HG02623 (cell line): ENCODE measurements at regions not wholly inside any gene's neighbourhood (a gene's known extent, or its start where the extent isn't known, plus 50 kb on each side); places are given as distances from the start of the nearest gene placed in this dataset.

ENCODE experiments used
- ATAC-seq: cut with Tn5 transposase; IDR thresholded peaks from one replicate; pipeline ENCODE4 v1.9.1; 2021; ENCODE audit warnings: moderate library complexity; ENCODE audit not compliant: unreplicated experiment

GRCh38 chr18:32621034-32621433 is 150.4 kb upstream of the GAREM1 start:
- ATAC-seq = no peak

- no peak for ATAC-seq
Measured at GRCh38 chr18:32618546-32618945, 147.9 kb upstream of the GAREM1 start.

GRCh38 chr18:32613821-32614220 is 143.1 kb upstream of the GAREM1 start:
- ATAC-seq = no peak

- ATAC-seq = no peak
Measured at GRCh38 chr18:32612651-32613050, 142.0 kb upstream of the GAREM1 start.

GRCh38 chr18:32610176-32610575 is 139.5 kb upstream of the GAREM1 start:
- ATAC-seq = no peak

GRCh38 chr18:32607816-32608215 is 137.1 kb upstream of the GAREM1 start:
- no peak for ATAC-seq

- no peak for ATAC-seq
Measured at GRCh38 chr18:32598144-32598543, 127.5 kb upstream of the GAREM1 start.

GRCh38 chr18:32596501-32596900 is 125.8 kb upstream of the GAREM1 start:
- no peak for ATAC-seq

- ATAC-seq = no peak
Measured at GRCh38 chr18:32595832-32596231, 125.2 kb upstream of the GAREM1 start.

GRCh38 chr18:32588191-32588590 is 117.5 kb upstream of the GAREM1 start:
- no peak for ATAC-seq

- ATAC-seq = no peak
Measured at GRCh38 chr18:32583431-32583830, 112.7 kb upstream of the GAREM1 start.

GRCh38 chr18:32582455-32582854 is 111.8 kb upstream of the GAREM1 start:
- no peak for ATAC-seq

- no peak for ATAC-seq
Measured at GRCh38 chr18:32577561-32577960, 106.9 kb upstream of the GAREM1 start.

- no peak for ATAC-seq
Measured at GRCh38 chr18:32576296-32576916, 105.7 kb upstream of the GAREM1 start.

GRCh38 chr18:32566960-32567359 is 96.3 kb upstream of the GAREM1 start:
- ATAC-seq = no peak

- ATAC-seq = no peak
Measured at GRCh38 chr18:32553640-32554365, 83.1 kb upstream of the GAREM1 start.

- no peak for ATAC-seq
Measured at GRCh38 chr18:32553174-32553573, 82.5 kb upstream of the GAREM1 start.

GRCh38 chr18:32552421-32553030 is 81.8 kb upstream of the GAREM1 start:
- peak; percentile 87 for ATAC-seq

- no peak for ATAC-seq
Measured at GRCh38 chr18:32550963-32551362, 80.3 kb upstream of the GAREM1 start.

- ATAC-seq = peak; percentile 83
Measured at GRCh38 chr18:32549248-32550110, 78.8 kb upstream of the GAREM1 start.

- ATAC-seq = no peak
Measured at GRCh38 chr18:32548688-32549087, 78.0 kb upstream of the GAREM1 start.
